ENCODE measurements at regions not wholly inside any gene's neighbourhood (a gene's known extent, or its start where the extent isn't known, plus 50 kb on each side); places are given as distances from the start of the nearest gene placed in this dataset.
A peak's percentile ranks its signal among the peaks of the same experiment; 100 is the strongest.

GRCh38 chr11:110974731-110975130 lies 262.5 kb upstream of the ARHGAP20 start:
- no peak for DNase-seq

GRCh38 chr11:110973401-110973980 lies 261.3 kb upstream of the ARHGAP20 start:
- DNase-seq = no peak

- peak; percentile 84 for DNase-seq
These were observed 260.4 kb upstream of the ARHGAP20 start for GRCh38 chr11:110972640-110973039.

- no peak for DNase-seq
These were observed 259.9 kb upstream of the ARHGAP20 start for GRCh38 chr11:110972106-110972505.

GRCh38 chr11:110971140-110971539 lies 258.9 kb upstream of the ARHGAP20 start:
- no peak for DNase-seq

- peak; percentile 81 for DNase-seq
These were observed 256.3 kb upstream of the ARHGAP20 start for GRCh38 chr11:110968348-110969062.

GRCh38 chr11:110966131-110966530 lies 253.9 kb upstream of the ARHGAP20 start:
- no peak for DNase-seq

- DNase-seq = no peak
These were observed 250.7 kb upstream of the ARHGAP20 start for GRCh38 chr11:110962921-110963320.

- no peak for DNase-seq
These were observed 247.9 kb upstream of the ARHGAP20 start for GRCh38 chr11:110960167-110960566.

- DNase-seq = no peak
These were observed 246.0 kb upstream of the ARHGAP20 start for GRCh38 chr11:110958216-110958615.

- peak; percentile 35 for DNase-seq
These were observed 243.5 kb upstream of the ARHGAP20 start for GRCh38 chr11:110955776-110956175.

- peak; percentile 28 for DNase-seq
These were observed 239.8 kb upstream of the ARHGAP20 start for GRCh38 chr11:110951950-110952503.

GRCh38 chr11:110951037-110951949 lies 239.1 kb upstream of the ARHGAP20 start:
- no peak for DNase-seq

GRCh38 chr11:110948112-110948511 lies 235.9 kb upstream of the ARHGAP20 start:
- no peak for DNase-seq

GRCh38 chr11:110947096-110947495 lies 234.9 kb upstream of the ARHGAP20 start:
- no peak for DNase-seq

GRCh38 chr11:110939471-110939870 lies 227.2 kb upstream of the ARHGAP20 start:
- no peak for DNase-seq

- no peak for DNase-seq
These were observed 222.9 kb upstream of the ARHGAP20 start for GRCh38 chr11:110935018-110935640.

- no peak for DNase-seq
These were observed 216.9 kb upstream of the ARHGAP20 start for GRCh38 chr11:110929129-110929528.

GRCh38 chr11:110928391-110928790 lies 216.2 kb upstream of the ARHGAP20 start:
- no peak for DNase-seq

GRCh38 chr11:110921742-110922521 lies 209.7 kb upstream of the ARHGAP20 start:
- DNase-seq = no peak

GRCh38 chr11:110919241-110919922 lies 207.1 kb upstream of the ARHGAP20 start:
- DNase-seq = peak; percentile 85
